B cell (primary cell): ENCODE measurements at regions not wholly inside any gene's neighbourhood (a gene's known extent, or its start where the extent isn't known, plus 50 kb on each side); places are given as distances from the start of the nearest gene placed in this dataset.
A peak's percentile ranks its signal among the peaks of the same experiment; 100 is the strongest.
"Not testable (repeated sequence)": the region's sequence is repeated elsewhere in the genome, so short reads cannot be mapped to it uniquely, and the experiment has no call there.

ENCODE experiments used
- ATAC-seq: fragments of 200-7000 bp; cut with Tn5 transposase; one replicate; pipeline ENCODE4 v1.10.0; 2021; ENCODE audit warnings: low read depth, mild to moderate bottlenecking, moderate number of reproducible peaks, moderate library complexity
- CTCF ChIA-PET: fragments of 350-600 bp; sonication (Branson Sonifier 250); formaldehyde crosslinking; loops from one replicate; lab custom pipeline; 2021; ENCODE audit warnings: antibody characterized with exemption, inconsistent platforms; lab: Charles Lee
- POLR2A ChIA-PET: fragments of 350-600 bp; sonication (Branson Sonifier 250); formaldehyde crosslinking; loops from one replicate; lab custom pipeline; 2021; ENCODE audit warnings: antibody characterized with exemption; lab: Charles Lee
- DNase-seq: peaks from one replicate; pipeline ENCODE4 v3.0.0; 2013
- H2AFZ ChIP-seq: 2 replicates; pipeline ENCODE4 v1.6.1; 2012; ENCODE audit warnings: mild to moderate bottlenecking, low read depth, low read length; ENCODE audit not compliant: insufficient read depth, poor library complexity, severe bottlenecking
- H3K27ac ChIP-seq, 2 donors: 1 replicate in 1 of 2; 2 replicates in 1 of 2; pipeline ENCODE4 v1.5.1; 2012 to 2013; ENCODE audit warnings: low read length in 2 of 2, mild to moderate bottlenecking in 2 of 2, moderate library complexity in 1 of 2
- H3K27me3 ChIP-seq, 4 experiments: fragments of 200-600 bp in 1 of 4; sonication (generic) in 1 of 4; replicated peaks in 1 of 4; 1 replicate in 2 of 4; 2 replicates in 2 of 4; pipeline versions ENCODE4 v1.6.1 to v1.7.0; 2013 to 2016; ENCODE audit warnings: low read length in 3 of 4, mild to moderate bottlenecking in 2 of 4, mixed read lengths in 1 of 4, moderate library complexity in 1 of 4; ENCODE audit not compliant: insufficient read depth in 4 of 4, control insufficient read depth in 3 of 4; ENCODE audit errors: control extremely low read depth in 1 of 4
- H3K36me3 ChIP-seq, 2 experiments: replicated peaks in 1 of 2; 1 replicate in 1 of 2; 2 replicates in 1 of 2; pipeline versions ENCODE4 v1.6.1 to v1.7.1; 2013; ENCODE audit warnings: low read length in 1 of 2; ENCODE audit not compliant: insufficient read depth in 2 of 2, control insufficient read depth in 1 of 2; ENCODE audit errors: control extremely low read depth in 1 of 2, extremely low read depth in 1 of 2
- H3K4me1 ChIP-seq, 2 donors: fragments of 200-600 bp in 1 of 2; sonication (generic) in 1 of 2; 1 replicate in 1 of 2; 2 replicates in 1 of 2; pipeline versions ENCODE4 v1.5.1 to v1.6.1; 2013 to 2017; ENCODE audit warnings: low read length in 2 of 2; ENCODE audit not compliant: control insufficient read depth in 2 of 2, insufficient read depth in 2 of 2
- H3K4me2 ChIP-seq: replicated peaks from 2 replicates; pipeline ENCODE3; 2012; ENCODE audit warnings: mild to moderate bottlenecking, low read depth, low read length; ENCODE audit not compliant: poor library complexity, severe bottlenecking
- H3K4me3 ChIP-seq, 5 experiments: fragments of 200-600 bp in 1 of 5; sonication (generic) in 1 of 5; 1 replicate in 3 of 5; 2 replicates in 2 of 5; pipeline versions ENCODE4 v1.5.1 to v1.7.0; 2011 to 2016; ENCODE audit warnings: low read length in 4 of 5, mild to moderate bottlenecking in 4 of 5, low read depth in 2 of 5, control low read depth in 1 of 5, moderate library complexity in 1 of 5; ENCODE audit not compliant: insufficient read depth in 1 of 5; ENCODE audit errors: control extremely low read depth in 1 of 5, extremely low read depth in 1 of 5
- H3K79me2 ChIP-seq: fragments of 200-600 bp; sonication (generic); one replicate; pipeline ENCODE4 v1.6.0; 2016; ENCODE audit warnings: low read length; ENCODE audit not compliant: control insufficient read depth, insufficient read depth
- H3K9ac ChIP-seq: fragments of 200-600 bp; sonication (generic); 2 replicates; pipeline ENCODE4 v1.6.1; 2017; ENCODE audit warnings: mild to moderate bottlenecking, low read length, moderate library complexity
- H3K9me3 ChIP-seq, 3 donors: one replicate each; pipeline versions ENCODE4 v1.6.1 to v1.7.1; 2013; ENCODE audit warnings: low read length in 2 of 3; ENCODE audit not compliant: control insufficient read depth in 2 of 3, insufficient read depth in 1 of 3; ENCODE audit errors: control extremely low read depth in 1 of 3
- H4K20me1 ChIP-seq: 2 replicates; pipeline ENCODE4 v1.6.0; 2012; ENCODE audit warnings: mild to moderate bottlenecking, low read length; ENCODE audit not compliant: insufficient read depth, control insufficient read depth, poor library complexity, severe bottlenecking
- H3K27ac Mint-ChIP-seq: one replicate; pipeline ENCODE4 v1.8.0; 2021; ENCODE audit warnings: mixed read lengths
- H3K27me3 Mint-ChIP-seq: one replicate; pipeline ENCODE4 v1.8.0; 2021; ENCODE audit warnings: mixed read lengths
- H3K4me1 Mint-ChIP-seq: one replicate; pipeline ENCODE4 v1.8.0; 2021; ENCODE audit warnings: mixed read lengths
- H3K4me3 Mint-ChIP-seq: one replicate; pipeline ENCODE4 v1.8.0; 2021; ENCODE audit warnings: mixed read lengths
- H3K9me3 Mint-ChIP-seq: one replicate; pipeline ENCODE4 v1.8.0; 2022; ENCODE audit warnings: mixed read lengths; ENCODE audit not compliant: insufficient read depth
- EZH2 ChIP-seq: IDR thresholded peaks from 2 replicates; pipeline ENCODE4 v1.6.1; 2012; ENCODE audit warnings: borderline replicate concordance, low read depth, mild to moderate bottlenecking, moderate library complexity, low read length; ENCODE audit not compliant: insufficient read depth, poor library complexity, severe bottlenecking
- WGBS: methylation state at CpG from one replicate; pipeline ENCODE4 v1.1.5; 2013; ENCODE audit warnings: missing lambda C conversion rate; ENCODE audit not compliant: insufficient coverage; 5-methylcytosine and 5-hydroxymethylcytosine counted together
- intact Hi-C: fragments of 100-400 bp; cut with micrococcal nuclease; formaldehyde crosslinking; loops from one replicate; pipeline ENCODE4 v1.10.0; 2022
- TF ChIP-seq, protein P1 (sequence below): fragments of 200-600 bp; IDR thresholded peaks from one replicate; pipeline ENCODE4 v1.8.0; 2022; ENCODE audit warnings: antibody characterized with exemption, mild to moderate bottlenecking

DNA sequence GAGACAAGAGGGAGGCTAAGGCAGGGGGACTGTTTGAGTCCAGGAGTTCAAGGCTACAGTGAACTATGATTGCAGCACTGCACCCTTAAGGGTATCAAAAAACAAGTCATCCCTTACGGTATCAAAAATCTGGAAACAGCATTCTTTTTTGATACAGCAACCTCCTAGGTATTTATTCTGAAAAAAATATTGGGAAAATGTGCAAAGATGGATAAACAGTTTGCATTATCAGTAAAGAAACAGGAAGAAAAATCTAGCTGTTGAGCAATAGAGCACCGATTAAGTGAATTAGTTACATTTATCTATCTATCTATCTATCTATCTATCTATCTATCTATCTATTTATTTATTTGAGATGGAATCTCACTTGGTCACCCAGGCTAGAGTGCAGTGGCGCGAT is 56.7 kb upstream of the SCAF4 start:
- peaks cover 0 to 3% (median 0%) of the 10 kb centered on the region in 3 donors for H3K9me3 ChIP-seq
- peaks cover 19 to 24% of the 10 kb centered on the region in 2 donors for H3K4me1 ChIP-seq
- no peaks in the 10 kb centered on the region for H3K79me2 ChIP-seq
- H3K27me3 ChIP-seq: no peaks in the 10 kb centered on the region
- H3K4me2 ChIP-seq: no peak overlapping the region
- H3K4me3 ChIP-seq: no peak overlapping the region
- CTCF ChIA-PET: interaction anchor here (1.3 kb wide), 1 partner anchor 16 kb away, joined by 4 read pairs; no protein-coding TSS in a partner anchor
- intact Hi-C loops: loop anchor here (5.0 kb wide), 1 partner anchor 484 kb away; no protein-coding TSS in a partner anchor
- WGBS: no CpG with 5 or more reads among the region's 4 CpGs
- Mint-ChIP-seq H3K9me3 (no peaks in the 10 kb centered on the region), H3K4me3 (no peak overlapping the region), H3K27me3 (peaks cover 3% of the 10 kb centered on the region), H3K4me1 (peaks cover 29% of the 10 kb centered on the region), H3K27ac (no peak overlapping the region)
- ATAC-seq (no peak), DNase-seq (no peak)
- H3K27ac ChIP-seq: no peak overlapping the region
- H3K9ac ChIP-seq: no peak overlapping the region
- H4K20me1 ChIP-seq: no peaks in the 10 kb centered on the region
- H2AFZ ChIP-seq: no peak overlapping the region
- POLR2A ChIA-PET: no interaction called here
- no peak for TF ChIP-seq EZH2
- TF ChIP-seq, protein P1, sequence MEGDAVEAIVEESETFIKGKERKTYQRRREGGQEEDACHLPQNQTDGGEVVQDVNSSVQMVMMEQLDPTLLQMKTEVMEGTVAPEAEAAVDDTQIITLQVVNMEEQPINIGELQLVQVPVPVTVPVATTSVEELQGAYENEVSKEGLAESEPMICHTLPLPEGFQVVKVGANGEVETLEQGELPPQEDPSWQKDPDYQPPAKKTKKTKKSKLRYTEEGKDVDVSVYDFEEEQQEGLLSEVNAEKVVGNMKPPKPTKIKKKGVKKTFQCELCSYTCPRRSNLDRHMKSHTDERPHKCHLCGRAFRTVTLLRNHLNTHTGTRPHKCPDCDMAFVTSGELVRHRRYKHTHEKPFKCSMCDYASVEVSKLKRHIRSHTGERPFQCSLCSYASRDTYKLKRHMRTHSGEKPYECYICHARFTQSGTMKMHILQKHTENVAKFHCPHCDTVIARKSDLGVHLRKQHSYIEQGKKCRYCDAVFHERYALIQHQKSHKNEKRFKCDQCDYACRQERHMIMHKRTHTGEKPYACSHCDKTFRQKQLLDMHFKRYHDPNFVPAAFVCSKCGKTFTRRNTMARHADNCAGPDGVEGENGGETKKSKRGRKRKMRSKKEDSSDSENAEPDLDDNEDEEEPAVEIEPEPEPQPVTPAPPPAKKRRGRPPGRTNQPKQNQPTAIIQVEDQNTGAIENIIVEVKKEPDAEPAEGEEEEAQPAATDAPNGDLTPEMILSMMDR: no peak
- no peaks in the 10 kb centered on the region for H3K36me3 ChIP-seq

DNA sequence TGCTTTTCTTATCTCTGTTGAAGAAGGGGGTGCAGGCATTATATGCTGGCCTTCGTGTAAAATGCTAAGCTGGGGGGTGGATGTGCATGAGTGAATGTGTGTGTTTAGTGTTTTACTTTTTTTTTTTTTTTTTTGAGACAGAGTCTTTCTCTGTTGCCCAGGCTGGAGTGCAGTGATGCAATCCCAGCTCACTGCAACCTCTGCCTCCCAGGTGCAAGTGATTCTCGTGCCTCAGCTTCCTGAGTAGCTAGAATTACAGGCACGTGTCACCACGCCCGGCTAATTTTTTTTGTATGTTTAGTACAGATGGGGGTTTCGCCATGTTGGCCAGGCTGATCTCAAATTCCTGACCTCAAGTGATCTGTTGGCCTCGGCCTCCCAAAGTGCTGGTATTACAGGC is 55.8 kb upstream of the SCAF4 start:
- H3K9me3 Mint-ChIP-seq, H3K36me3 ChIP-seq, H3K27ac Mint-ChIP-seq, H3K4me3 ChIP-seq, H3K9ac ChIP-seq, H3K79me2 ChIP-seq, H3K27me3 Mint-ChIP-seq, H2AFZ ChIP-seq, H3K27me3 ChIP-seq, H3K9me3 ChIP-seq, H3K27ac ChIP-seq, H4K20me1 ChIP-seq, H3K4me3 Mint-ChIP-seq: not testable (repeated sequence)
- Histone ChIP-seq H3K4me1 (peaks cover 19 to 24% of the 10 kb centered on the region in 2 donors), H3K4me2 (peak overlapping the region; percentile 12)
- 0% methylated on average over 2 of the region's 7 CpGs for WGBS
- CTCF ChIA-PET: interaction anchor here (0.7 to 1.3 kb wide), 6 partner anchors 15 to 969 kb away, joined by 3 to 5 read pairs (median 4); no protein-coding TSS in a partner anchor
- intact Hi-C loops: loop anchor here (2.0 to 5.0 kb wide), 2 partner anchors 85 to 485 kb away; partner anchors contain the start of gene HUNK
- DNase-seq: peak; percentile 47
- POLR2A ChIA-PET: interaction anchor here (0.6 to 0.7 kb wide), 2 partner anchors 15 to 55 kb away, joined by 3 to 6 read pairs; no protein-coding TSS in a partner anchor
- ATAC-seq: peak; percentile 47
- peaks cover 29% of the 10 kb centered on the region for H3K4me1 Mint-ChIP-seq
